Heart left ventricle (tissue), 13 donors: ENCODE measurements at regions not wholly inside any gene's neighbourhood (a gene's known extent, or its start where the extent isn't known, plus 50 kb on each side); places are given as distances from the start of the nearest gene placed in this dataset.

Source experiments
- POLR2A ChIP-seq, 2 donors: fragments of 450-650 bp; IDR thresholded peaks; one replicate each; pipeline ENCODE4 v1.6.1; 2017; ENCODE audit warnings: antibody characterized with exemption in 2 of 2, mild to moderate bottlenecking in 2 of 2, moderate library complexity in 2 of 2
- TF ChIP-seq, protein P1 (sequence below), 12 donors: fragments of 200-600 bp; sonication (generic) in 4 of 12; IDR thresholded peaks; one replicate each; pipeline versions ENCODE4 v1.5.0 to v1.8.0; 2018 to 2022; ENCODE audit warnings: antibody characterized with exemption in 12 of 12, mild to moderate bottlenecking in 5 of 12
- donor health status: ischemic (EF 13 %, LVEDD 7.1; RV severe dilation, severe dysfunction).
- donor health status: DM: no; HTN: yes; CAD: no.
- donor health status: DM: no; HTN: no; CAD: no.
- donor health status: ischemic (EF 25% LVEDD 6.9; RV normal size, moderate dysfunction).
- donor health status: ischemic (EF 25% LVEDD 5.7; RV mildly dilated, moderate dysfunction).
- donor health status: ischemic (EF 35%, LVEDD 5.7; RV mildly dilated, moderate dysfunction).
- donor health status: nonischemic (EF 11% LVEDD 7.7; RV severe dilation, severe dysfunction).
- donor health status: DM: yes; HTN: yes; CAD: no.
- donor health status: PGD.
- donor health status: ischemic (EF 29% LVEDD 5.4; RV normal size, mild dysfunction).
- donor health status: nonischemic (EF 23%, LVEDD 6.1; RV moderate dilation, normal function).

DNA sequence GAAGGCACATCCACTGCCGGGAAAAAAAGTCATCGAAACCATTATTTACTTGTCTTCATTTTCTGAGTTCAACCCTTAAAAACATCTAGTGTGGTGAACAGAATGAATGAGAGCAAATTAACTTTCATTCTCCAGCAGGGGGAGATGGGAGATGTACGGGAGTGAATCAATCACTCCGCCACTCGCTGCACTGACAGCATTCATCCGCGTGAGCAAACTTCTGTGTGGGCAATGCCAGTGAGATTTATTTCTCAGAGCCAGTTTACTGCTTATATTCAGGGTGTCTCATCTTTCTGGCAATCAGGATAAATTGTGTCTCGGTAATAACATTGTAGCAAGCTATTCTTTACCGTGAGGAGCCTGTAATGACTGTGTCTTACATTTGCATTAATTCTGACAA, 463.6 kb upstream of the MIS18BP1 start:
- TF ChIP-seq, protein P1, sequence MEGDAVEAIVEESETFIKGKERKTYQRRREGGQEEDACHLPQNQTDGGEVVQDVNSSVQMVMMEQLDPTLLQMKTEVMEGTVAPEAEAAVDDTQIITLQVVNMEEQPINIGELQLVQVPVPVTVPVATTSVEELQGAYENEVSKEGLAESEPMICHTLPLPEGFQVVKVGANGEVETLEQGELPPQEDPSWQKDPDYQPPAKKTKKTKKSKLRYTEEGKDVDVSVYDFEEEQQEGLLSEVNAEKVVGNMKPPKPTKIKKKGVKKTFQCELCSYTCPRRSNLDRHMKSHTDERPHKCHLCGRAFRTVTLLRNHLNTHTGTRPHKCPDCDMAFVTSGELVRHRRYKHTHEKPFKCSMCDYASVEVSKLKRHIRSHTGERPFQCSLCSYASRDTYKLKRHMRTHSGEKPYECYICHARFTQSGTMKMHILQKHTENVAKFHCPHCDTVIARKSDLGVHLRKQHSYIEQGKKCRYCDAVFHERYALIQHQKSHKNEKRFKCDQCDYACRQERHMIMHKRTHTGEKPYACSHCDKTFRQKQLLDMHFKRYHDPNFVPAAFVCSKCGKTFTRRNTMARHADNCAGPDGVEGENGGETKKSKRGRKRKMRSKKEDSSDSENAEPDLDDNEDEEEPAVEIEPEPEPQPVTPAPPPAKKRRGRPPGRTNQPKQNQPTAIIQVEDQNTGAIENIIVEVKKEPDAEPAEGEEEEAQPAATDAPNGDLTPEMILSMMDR (IDR thresholded peaks at IDR 0.05) = no peak
- TF ChIP-seq POLR2A (IDR thresholded peaks at IDR 0.05) = no peak
